H9 (cell line): ENCODE measurements at regions not wholly inside any gene's neighbourhood (a gene's known extent, or its start where the extent isn't known, plus 50 kb on each side); places are given as distances from the start of the nearest gene placed in this dataset.

Source experiments
- DNase-seq: peaks from one replicate; pipeline ENCODE4 v3.0.0-alpha.2; 2017
- H2AFZ ChIP-seq: one replicate; pipeline ENCODE4 v1.6.1; 2013; ENCODE audit warnings: mild to moderate bottlenecking, low read length, control low read depth, moderate library complexity
- H2AK5ac ChIP-seq: 2 replicates; pipeline ENCODE4 v1.6.1; 2013; ENCODE audit warnings: low read length, control low read depth, mixed read lengths; ENCODE audit not compliant: insufficient read length
- H2BK120ac ChIP-seq: one replicate; pipeline ENCODE4 v1.6.1; 2013; ENCODE audit warnings: low read depth, mild to moderate bottlenecking, low read length, control low read depth, inconsistent platforms; ENCODE audit not compliant: poor library complexity, severe bottlenecking
- H2BK12ac ChIP-seq: 2 replicates; pipeline ENCODE4 v1.6.1; 2013; ENCODE audit warnings: low read length, control low read depth, mixed read lengths, low read depth; ENCODE audit not compliant: insufficient read length
- H2BK15ac ChIP-seq: 2 replicates; pipeline ENCODE4 v1.6.1; 2013; ENCODE audit warnings: low read depth, low read length, control low read depth
- H2BK20ac ChIP-seq: one replicate; pipeline ENCODE4 v1.6.1; 2013; ENCODE audit warnings: low read depth, mild to moderate bottlenecking, low read length, control low read depth, inconsistent platforms; ENCODE audit not compliant: poor library complexity, severe bottlenecking
- H2BK5ac ChIP-seq: 2 replicates; pipeline ENCODE4 v1.6.1; 2013; ENCODE audit warnings: low read length, control low read depth, mixed read lengths; ENCODE audit not compliant: insufficient read length
- H3K14ac ChIP-seq: 2 replicates; pipeline ENCODE4 v1.6.1; 2013; ENCODE audit warnings: low read length, control low read depth; ENCODE audit not compliant: insufficient read depth
- H3K18ac ChIP-seq: 2 replicates; pipeline ENCODE4 v1.6.1; 2013; ENCODE audit warnings: low read depth, mild to moderate bottlenecking, mixed read lengths, low read length, control low read depth; ENCODE audit not compliant: insufficient read length
- H3K23ac ChIP-seq: 2 replicates; pipeline ENCODE4 v1.6.1; 2013; ENCODE audit warnings: low read length, control low read depth, mixed read lengths, low read depth; ENCODE audit not compliant: insufficient read length
- H3K23me2 ChIP-seq: 2 replicates; pipeline ENCODE4 v1.6.1; 2013; ENCODE audit warnings: low read depth, mild to moderate bottlenecking, mixed read lengths, low read length, control low read depth; ENCODE audit not compliant: insufficient read length, poor library complexity, severe bottlenecking
- H3K27ac ChIP-seq: 2 replicates; pipeline ENCODE4 v1.5.1; 2013; ENCODE audit warnings: low read length, control low read depth, mixed read lengths, low read depth; ENCODE audit not compliant: insufficient read length
- H3K27me3 ChIP-seq: 2 replicates; pipeline ENCODE4 v1.6.1; 2013; ENCODE audit warnings: low read length, control low read depth, inconsistent platforms; ENCODE audit not compliant: insufficient read depth
- H3K4ac ChIP-seq: 2 replicates; pipeline ENCODE4 v1.6.1; 2013; ENCODE audit warnings: low read depth, mild to moderate bottlenecking, control low read depth, inconsistent platforms, low read length, moderate library complexity
- H3K4me1 ChIP-seq: 2 replicates; pipeline ENCODE4 v1.6.1; 2013; ENCODE audit warnings: low read length, control low read depth, inconsistent platforms; ENCODE audit not compliant: insufficient read depth
- H3K4me2 ChIP-seq: 2 replicates; pipeline ENCODE4 v1.6.1; 2013; ENCODE audit warnings: low read length, control low read depth, mixed read lengths; ENCODE audit not compliant: insufficient read length, insufficient read depth
- H3K56ac ChIP-seq: 2 replicates; pipeline ENCODE4 v1.6.1; 2013; ENCODE audit warnings: low read depth, mild to moderate bottlenecking, mixed read lengths, low read length, control low read depth; ENCODE audit not compliant: insufficient read length
- H3K79me1 ChIP-seq: 2 replicates; pipeline ENCODE4 v1.6.1; 2013; ENCODE audit warnings: low read depth, mild to moderate bottlenecking, moderate library complexity, low read length, control low read depth, inconsistent platforms; ENCODE audit not compliant: insufficient read depth, poor library complexity, severe bottlenecking
- H3K79me2 ChIP-seq: 2 replicates; pipeline ENCODE4 v1.6.1; 2013; ENCODE audit warnings: low read length, control low read depth, inconsistent platforms; ENCODE audit not compliant: insufficient read depth
- H3K9ac ChIP-seq: 2 replicates; pipeline ENCODE4 v1.6.1; 2013; ENCODE audit warnings: low read length, control low read depth, mixed read lengths; ENCODE audit not compliant: insufficient read length; ENCODE audit errors: extremely low read depth
- H3K9me3 ChIP-seq: one replicate; pipeline ENCODE4 v1.6.1; 2013; ENCODE audit warnings: low read depth, low read length, inconsistent platforms; ENCODE audit not compliant: control insufficient read depth
- H3T11ph ChIP-seq: one replicate; pipeline ENCODE4 v1.6.1; 2013; ENCODE audit warnings: mild to moderate bottlenecking, low read length, control low read depth, inconsistent platforms
- H4K20me1 ChIP-seq: one replicate; pipeline ENCODE4 v1.6.1; 2013; ENCODE audit not compliant: control insufficient read depth, insufficient read length, insufficient read depth
- H4K5ac ChIP-seq: 2 replicates; pipeline ENCODE4 v1.6.1; 2013; ENCODE audit warnings: low read depth, mild to moderate bottlenecking, mixed read lengths, low read length, control low read depth; ENCODE audit not compliant: insufficient read length
- H4K8ac ChIP-seq: replicated peaks from 2 replicates; pipeline ENCODE4 v1.6.1; 2013; ENCODE audit warnings: low read length, control low read depth, mixed read lengths, low read depth; ENCODE audit not compliant: insufficient read length
- H4K91ac ChIP-seq: 2 replicates; pipeline ENCODE4 v1.6.1; 2013; ENCODE audit warnings: low read depth, mild to moderate bottlenecking, moderate library complexity, mixed read lengths, low read length, control low read depth; ENCODE audit not compliant: insufficient read length
- H3K27ac Mint-ChIP-seq, 3 experiments: 2 replicates in 2 of 3; 3 replicates in 1 of 3; pipeline ENCODE4 v1.8.0; 2020 to 2021; ENCODE audit warnings: mixed read lengths in 3 of 3, mild to moderate bottlenecking in 1 of 3, moderate library complexity in 1 of 3
- H3K27me3 Mint-ChIP-seq: 2 replicates; pipeline ENCODE4 v1.8.0; 2021; ENCODE audit warnings: low read depth, mild to moderate bottlenecking, moderate library complexity, mixed read lengths
- H3K36me3 Mint-ChIP-seq, 3 experiments: 2 replicates in 2 of 3; 3 replicates in 1 of 3; pipeline ENCODE4 v1.8.0; 2020 to 2021; ENCODE audit warnings: low read depth in 3 of 3, mixed read lengths in 3 of 3; ENCODE audit not compliant: insufficient read depth in 1 of 3
- H3K4me1 Mint-ChIP-seq, 2 experiments: 2 replicates each; pipeline ENCODE4 v1.8.0; 2020; ENCODE audit warnings: mixed read lengths in 2 of 2
- H3K4me3 Mint-ChIP-seq, 2 experiments: 2 replicates in 1 of 2; 3 replicates in 1 of 2; pipeline ENCODE4 v1.8.0; 2020 to 2021; ENCODE audit warnings: mild to moderate bottlenecking in 2 of 2, mixed read lengths in 2 of 2, moderate library complexity in 1 of 2
- H3K9me3 Mint-ChIP-seq, 2 experiments: 2 replicates in 1 of 2; 3 replicates in 1 of 2; pipeline ENCODE4 v1.8.0; 2020; ENCODE audit warnings: mild to moderate bottlenecking in 2 of 2, mixed read lengths in 2 of 2, moderate library complexity in 1 of 2
- WGBS: extraction: QIAGEN DNeasy Blood & Tissue Kit; methylation state at CpG from one replicate; pipeline ENCODE4 v1.1.7; 2013; ENCODE audit warnings: missing lambda C conversion rate, low lambda C conversion rate, mixed read lengths; ENCODE audit not compliant: insufficient read length; ENCODE audit errors: extremely low coverage; 5-methylcytosine and 5-hydroxymethylcytosine counted together
- TF ChIP-seq, protein P1 (sequence below): fragments of 200-600 bp; sonication (generic); conservative IDR thresholded peaks from 3 replicates; pipeline ENCODE4 v1.8.0; 2021; ENCODE audit warnings: antibody characterized with exemption, mild to moderate bottlenecking

DNA sequence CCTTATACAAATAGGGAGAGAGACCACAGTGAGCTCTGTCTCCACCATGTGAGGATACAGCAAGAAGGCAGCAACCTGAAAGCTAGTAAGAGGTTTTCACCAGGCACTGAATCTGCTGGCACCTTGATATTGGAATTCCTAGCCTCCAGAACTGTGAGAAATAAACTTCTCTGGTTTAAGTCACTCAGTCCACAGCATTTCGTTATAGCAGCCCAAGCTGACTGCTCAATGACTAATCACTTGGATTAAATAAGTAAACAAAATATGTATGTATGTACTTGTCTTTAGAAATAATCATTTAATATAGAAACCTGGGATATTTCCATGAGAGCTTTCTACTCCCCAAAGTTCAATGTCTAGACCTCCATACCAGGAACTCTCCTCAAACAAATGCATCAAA is 162.0 kb downstream of the IMPG2 start:
- TF ChIP-seq, protein P1, sequence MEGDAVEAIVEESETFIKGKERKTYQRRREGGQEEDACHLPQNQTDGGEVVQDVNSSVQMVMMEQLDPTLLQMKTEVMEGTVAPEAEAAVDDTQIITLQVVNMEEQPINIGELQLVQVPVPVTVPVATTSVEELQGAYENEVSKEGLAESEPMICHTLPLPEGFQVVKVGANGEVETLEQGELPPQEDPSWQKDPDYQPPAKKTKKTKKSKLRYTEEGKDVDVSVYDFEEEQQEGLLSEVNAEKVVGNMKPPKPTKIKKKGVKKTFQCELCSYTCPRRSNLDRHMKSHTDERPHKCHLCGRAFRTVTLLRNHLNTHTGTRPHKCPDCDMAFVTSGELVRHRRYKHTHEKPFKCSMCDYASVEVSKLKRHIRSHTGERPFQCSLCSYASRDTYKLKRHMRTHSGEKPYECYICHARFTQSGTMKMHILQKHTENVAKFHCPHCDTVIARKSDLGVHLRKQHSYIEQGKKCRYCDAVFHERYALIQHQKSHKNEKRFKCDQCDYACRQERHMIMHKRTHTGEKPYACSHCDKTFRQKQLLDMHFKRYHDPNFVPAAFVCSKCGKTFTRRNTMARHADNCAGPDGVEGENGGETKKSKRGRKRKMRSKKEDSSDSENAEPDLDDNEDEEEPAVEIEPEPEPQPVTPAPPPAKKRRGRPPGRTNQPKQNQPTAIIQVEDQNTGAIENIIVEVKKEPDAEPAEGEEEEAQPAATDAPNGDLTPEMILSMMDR: no peak

More for the DNA sequence above, 162.0 kb downstream of the IMPG2 start:
- no peak overlapping the region for H3K23ac ChIP-seq
- H2BK15ac ChIP-seq: no peak overlapping the region
- H2AK5ac ChIP-seq: no peak overlapping the region
- no peaks in the 10 kb centered on the region for H3K4me1 ChIP-seq
- H3K79me2 ChIP-seq: no peaks in the 10 kb centered on the region
- H3K79me1 ChIP-seq: no peaks in the 10 kb centered on the region
- H3K9me3 ChIP-seq: no peaks in the 10 kb centered on the region
- H4K8ac ChIP-seq: no peak overlapping the region
- WGBS: no CpG with 5 or more reads among the region's 1 CpG
- H3K56ac ChIP-seq: no peak overlapping the region
- H2BK20ac ChIP-seq: no peak overlapping the region
- no peaks in the 10 kb centered on the region; the same call in 1 of the 2 replicates for H3K27me3 Mint-ChIP-seq
- no peak overlapping the region for H3T11ph ChIP-seq
- no peaks in the 10 kb centered on the region for H3K4me1 Mint-ChIP-seq
- H3K9ac ChIP-seq: no peak overlapping the region
- H3K4ac ChIP-seq: no peak overlapping the region
- no peaks in the 10 kb centered on the region for H3K9me3 Mint-ChIP-seq
- no peak for DNase-seq
- H2BK5ac ChIP-seq: no peak overlapping the region
- no peak overlapping the region for H4K91ac ChIP-seq
- no peak overlapping the region for H3K4me2 ChIP-seq
- no peak overlapping the region for H2BK120ac ChIP-seq
- no peak overlapping the region for H3K27ac Mint-ChIP-seq
- no peak overlapping the region for H3K14ac ChIP-seq
- no peaks in the 10 kb centered on the region for H4K20me1 ChIP-seq
- H3K23me2 ChIP-seq: no peaks in the 10 kb centered on the region
- no peak overlapping the region for H2AFZ ChIP-seq
- H2BK12ac ChIP-seq: no peak overlapping the region
- H3K36me3 Mint-ChIP-seq: no peaks in the 10 kb centered on the region
- no peak overlapping the region for H3K4me3 Mint-ChIP-seq
- no peak overlapping the region for H3K27ac ChIP-seq
- H3K27me3 ChIP-seq: no peaks in the 10 kb centered on the region
- H3K18ac ChIP-seq: no peak overlapping the region
- no peak overlapping the region for H4K5ac ChIP-seq
